AG09319 (cell line): ENCODE measurements at regions not wholly inside any gene's neighbourhood (a gene's known extent, or its start where the extent isn't known, plus 50 kb on each side); places are given as distances from the start of the nearest gene placed in this dataset.

Experiments used
- DNase-seq: peaks from one replicate; pipeline ENCODE4 v3.0.0-alpha.2; 2010; ENCODE audit warnings: low read depth; ENCODE audit errors: extremely low read depth
- CTCF ChIP-seq: IDR thresholded peaks from 2 replicates; pipeline ENCODE4 v1.5.1; 2011; ENCODE audit warnings: low read depth, mild to moderate bottlenecking, inconsistent platforms, low read length, moderate library complexity

GRCh38 chrX:134738445-134738844, 58.6 kb downstream of the PABIR2 start:
- no peak for TF ChIP-seq CTCF

GRCh38 chrX:134737721-134738369, 59.2 kb downstream of the PABIR2 start:
- no peak for TF ChIP-seq CTCF

More at GRCh38 chrX:134738445-134738844, 58.6 kb downstream of the PABIR2 start:
- DNase-seq, result no peak

GRCh38 chrX:134737061-134737460, 59.9 kb downstream of the PABIR2 start:
- DNase-seq, result peak; percentile 18
- no peak for TF ChIP-seq CTCF

More at GRCh38 chrX:134737721-134738369, 59.2 kb downstream of the PABIR2 start:
- DNase-seq, result no peak

- no peak for DNase-seq
- no peak for TF ChIP-seq CTCF
Measured at GRCh38 chrX:134736356-134736755, 60.6 kb downstream of the PABIR2 start.

GRCh38 chrX:134735015-134735414, 62.0 kb downstream of the PABIR2 start:
- no peak for DNase-seq
- no peak for TF ChIP-seq CTCF

- no peak for DNase-seq
- no peak for TF ChIP-seq CTCF
Measured at GRCh38 chrX:134734466-134734952, 62.5 kb downstream of the PABIR2 start.

- DNase-seq, result no peak
- no peak for TF ChIP-seq CTCF
Measured at GRCh38 chrX:134733591-134733990, 63.4 kb downstream of the PABIR2 start.
